Caki2 (cell line): ENCODE measurements at regions not wholly inside any gene's neighbourhood (a gene's known extent, or its start where the extent isn't known, plus 50 kb on each side); places are given as distances from the start of the nearest gene placed in this dataset.
"Not testable (repeated sequence)": the region's sequence is repeated elsewhere in the genome, so short reads cannot be mapped to it uniquely, and the experiment has no call there.

Source experiments
- DNase-seq: peaks from one replicate; pipeline ENCODE4 v3.0.0-alpha.2; 2015; ENCODE audit warnings: low read depth
- in situ Hi-C: cut with HindIII; loops from 2 replicates; pipeline ENCODE4 v1.10.0; 2016; ENCODE audit warnings: low sequenced_read_pairs, low pct_unique_long_range_greater_than_20kb, mixed read lengths

GRCh38 chr10:27311809-27312208 lies 71.2 kb upstream of the ACBD5 start:
- in situ Hi-C loops, DNase-seq: not testable (repeated sequence)

GRCh38 chr10:27298522-27298850 lies 57.9 kb upstream of the ACBD5 start:
- in situ Hi-C loops, DNase-seq: not testable (repeated sequence)

- no peak for DNase-seq
- in situ Hi-C loops = no loop called here
Observed at GRCh38 chr10:27297844-27298521, 57.4 kb upstream of the ACBD5 start.

GRCh38 chr10:27296285-27296684 lies 55.7 kb upstream of the ACBD5 start:
- in situ Hi-C loops, DNase-seq: not testable (repeated sequence)

- in situ Hi-C loops = not testable (repeated sequence)
Observed at GRCh38 chr10:27291253-27291895, 50.8 kb upstream of the ACBD5 start.

More at GRCh38 chr10:27291253-27291895, 50.8 kb upstream of the ACBD5 start:
- DNase-seq = not testable (repeated sequence)
